GM18868 (cell line): ENCODE measurements at regions not wholly inside any gene's neighbourhood (a gene's known extent, or its start where the extent isn't known, plus 50 kb on each side); places are given as distances from the start of the nearest gene placed in this dataset.

Source experiments
- ATAC-seq: cut with Tn5 transposase; IDR thresholded peaks from one replicate; pipeline ENCODE4 v1.9.1; 2021; ENCODE audit warnings: mild to moderate bottlenecking, moderate library complexity; ENCODE audit not compliant: unreplicated experiment

DNA sequence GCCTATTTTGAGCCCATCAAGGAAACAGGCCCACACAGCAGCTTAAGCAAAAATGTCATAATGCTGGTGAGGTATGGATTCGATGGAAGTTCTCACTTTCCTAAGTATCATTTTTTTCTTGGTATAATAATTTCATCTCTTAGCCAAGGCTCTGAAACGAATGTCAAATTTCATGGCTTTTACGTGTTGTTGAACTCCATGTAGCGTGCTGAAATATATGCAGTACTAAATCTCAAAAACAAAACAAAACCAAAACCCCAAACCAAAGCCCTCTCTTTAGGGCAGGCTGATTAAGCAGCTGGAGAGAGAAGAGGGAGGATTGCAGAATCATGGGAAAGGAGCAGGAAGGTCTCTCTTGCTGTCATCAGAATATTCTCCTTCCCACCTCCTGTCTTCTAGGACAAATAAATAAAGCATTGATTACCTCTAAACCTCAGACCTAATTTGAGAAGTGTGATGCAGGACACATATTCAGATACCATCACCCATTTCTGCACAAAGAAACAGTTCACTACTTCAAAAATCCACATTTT lies 58.3 kb downstream of the TMEM174 start:
- ATAC-seq = no peak

DNA sequence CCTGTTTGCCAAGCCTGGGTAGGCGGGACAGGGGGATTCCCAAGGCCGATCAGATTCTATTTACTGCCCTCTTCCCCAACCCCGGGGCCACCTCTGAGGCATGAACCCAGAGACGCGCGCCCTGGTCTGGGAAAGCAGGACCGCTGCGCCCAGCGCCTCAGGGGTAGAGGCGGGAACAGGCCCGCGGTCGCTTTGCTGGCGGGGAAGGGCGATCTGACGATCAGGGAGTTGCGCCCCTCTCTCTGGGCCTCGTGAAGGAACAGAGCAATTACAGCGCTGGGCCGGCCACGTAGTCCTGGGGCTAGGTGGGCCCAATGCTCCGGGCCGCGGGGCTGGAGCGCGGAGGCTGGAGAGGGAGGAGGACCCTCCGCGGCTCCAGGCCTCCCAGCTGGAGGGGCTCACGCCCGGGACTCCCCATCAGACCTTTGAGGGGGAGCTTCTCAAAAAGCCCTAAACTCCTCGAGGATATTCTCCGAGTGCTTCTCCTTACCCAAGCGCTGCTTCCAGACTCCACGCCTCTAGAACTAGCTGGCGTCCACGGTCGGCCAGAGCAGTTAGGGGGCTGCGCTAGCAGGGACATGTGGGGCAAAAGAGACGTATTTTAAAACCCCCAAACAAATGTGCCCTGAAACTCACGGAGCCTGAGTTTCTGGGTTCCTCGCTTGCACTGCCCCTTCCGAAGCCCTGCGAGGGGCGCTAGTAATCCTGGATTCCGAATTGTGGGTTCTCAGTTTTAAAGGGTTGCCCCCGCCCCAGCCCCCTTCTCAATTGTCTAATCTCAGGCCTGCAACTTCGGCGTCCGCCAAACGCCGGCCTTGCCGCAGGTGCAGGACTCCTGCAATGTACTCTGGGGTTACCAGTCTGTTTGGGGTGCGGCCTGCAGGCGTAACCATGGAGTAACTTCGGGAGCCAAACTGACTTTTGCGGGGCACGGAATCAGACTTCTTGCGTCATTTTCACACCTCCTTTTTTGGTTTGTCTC lies 57.6 kb downstream of the TMEM174 start:
- ATAC-seq = no peak

DNA sequence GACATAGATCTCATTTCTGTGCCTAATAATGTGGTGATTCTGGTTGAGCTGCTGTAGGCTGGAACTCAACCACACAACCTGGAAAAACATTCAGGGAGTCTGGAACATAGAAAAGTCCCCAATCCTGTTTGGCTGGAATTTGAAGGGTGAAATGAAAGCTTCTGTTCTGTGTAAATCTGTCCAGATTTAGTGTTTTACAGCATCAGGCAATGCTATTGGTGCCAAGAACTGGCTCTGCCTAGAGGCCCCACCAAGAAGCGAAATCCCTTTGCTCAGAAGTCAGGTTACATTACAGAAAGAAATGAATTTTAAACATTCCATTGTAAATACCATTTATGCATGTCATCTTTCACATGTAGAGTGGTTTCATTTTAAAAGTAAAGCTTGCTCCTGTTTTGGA lies 56.3 kb downstream of the TMEM174 start:
- no peak for ATAC-seq

DNA sequence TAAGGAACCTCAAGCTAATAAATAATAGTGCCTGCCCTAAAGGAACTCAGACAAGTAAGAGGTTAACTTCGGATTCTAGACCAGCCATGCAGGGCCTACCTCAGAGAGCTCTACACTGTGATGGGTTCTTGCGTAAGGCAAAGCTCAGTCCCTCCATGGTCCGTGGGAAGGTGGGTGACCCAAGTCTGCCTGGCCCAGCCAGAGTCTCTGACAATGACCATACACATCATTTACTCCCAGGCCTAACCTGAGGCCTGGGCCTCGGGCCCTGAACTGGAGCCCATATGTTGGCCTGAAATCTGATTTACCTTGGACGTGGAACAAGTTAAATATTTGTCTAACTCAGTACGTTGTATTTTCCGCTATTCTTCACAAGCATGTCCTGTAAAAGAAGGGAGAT lies 55.1 kb downstream of the TMEM174 start:
- ATAC-seq = no peak
